ENCODE measurements at regions not wholly inside any gene's neighbourhood (a gene's known extent, or its start where the extent isn't known, plus 50 kb on each side); places are given as distances from the start of the nearest gene placed in this dataset.

DNA sequence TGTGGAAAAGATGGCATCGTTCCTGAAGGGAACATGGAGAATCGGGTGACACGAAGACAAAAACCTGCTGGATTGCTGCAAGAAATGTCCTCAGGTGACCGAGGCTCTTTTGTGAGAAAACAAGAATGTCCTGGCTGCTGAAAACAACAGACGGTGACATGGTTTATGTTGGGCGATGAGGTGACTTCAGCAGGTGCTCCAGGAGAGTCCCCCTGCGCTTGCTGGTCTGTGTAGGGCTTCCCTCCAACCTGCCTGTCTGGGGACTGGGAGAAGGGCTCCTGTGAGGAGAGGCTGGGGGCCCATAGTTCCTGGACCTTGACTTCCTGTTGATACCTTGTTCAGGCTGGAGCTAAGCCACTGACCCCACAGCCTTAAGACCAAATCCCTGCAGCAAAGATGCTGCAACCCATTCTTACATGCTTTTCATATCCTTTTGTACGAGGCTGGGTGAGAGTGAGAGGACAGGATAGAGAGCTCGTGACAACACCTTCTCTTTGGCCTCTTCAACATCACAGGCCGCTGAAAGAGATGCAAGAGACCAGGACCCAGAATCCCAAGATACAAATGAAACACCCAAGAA is 134.8 kb downstream of the CD83 start:
- H3K36me3 ChIP-seq (ENCODE audit: control insufficient read depth, insufficient read depth, low read length) = no peaks in the 10 kb centered on the region
- Mint-ChIP-seq H3K27ac (ENCODE audit: unreplicated experiment) (no peak overlapping the region), H3K36me3 (ENCODE audit: insufficient read depth, unreplicated experiment) (no peaks in the 10 kb centered on the region), H3K27me3 (ENCODE audit: insufficient read depth, unreplicated experiment) (no peaks in the 10 kb centered on the region), H3K4me3 (ENCODE audit: unreplicated experiment) (no peak overlapping the region), H3K4me1 (ENCODE audit: low read depth, unreplicated experiment) (no peaks in the 10 kb centered on the region), H3K9me3 (ENCODE audit: unreplicated experiment) (no peaks in the 10 kb centered on the region)
- BruUV-seq (replicated peaks) = no TSS peak
- CTCF ChIA-PET = no interaction called here
- POLR2A ChIA-PET = no interaction called here
- no peak for TF ChIP-seq CTCF (IDR thresholded peaks at IDR 0.05; ENCODE audit: insufficient read depth in 1 of 2, low read depth in 1 of 2, low read length in 1 of 2, severe bottlenecking in 1 of 2, unreplicated experiment in 1 of 2)
- DNase-seq = no peak
- intact Hi-C loops (cut with micrococcal nuclease; ENCODE audit: unreplicated experiment) = no loop called here
- H3K4me3 ChIP-seq (ENCODE audit: low read depth, low read length) = no peak overlapping the region
- H3K27me3 ChIP-seq (replicated peaks; ENCODE audit: control insufficient read depth, insufficient read depth, low read length) = no peaks in the 10 kb centered on the region
- H3K9me3 ChIP-seq = no peaks in the 10 kb centered on the region
- H3K4me1 ChIP-seq = no peaks in the 10 kb centered on the region

DNA sequence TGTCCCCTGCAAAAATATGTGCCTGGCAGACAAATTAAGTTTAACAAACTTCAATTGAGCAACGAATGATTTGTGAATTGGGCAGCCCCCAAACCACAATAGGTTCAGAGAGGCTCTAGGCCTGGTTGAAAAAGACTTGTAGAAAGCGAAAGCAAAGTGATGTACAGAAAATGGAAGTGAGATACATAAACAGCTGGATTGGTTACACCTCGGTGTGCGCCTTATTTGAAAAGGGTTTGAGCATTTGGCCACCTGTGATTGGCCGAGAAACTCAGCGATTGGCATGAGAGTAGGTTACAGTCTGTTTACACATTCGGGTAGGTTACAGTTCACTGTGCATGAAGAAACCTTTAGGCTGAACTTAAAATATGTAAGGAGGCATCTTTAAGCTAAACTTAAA is 136.9 kb downstream of the CD83 start:
- Histone ChIP-seq H3K27me3 (replicated peaks; ENCODE audit: control insufficient read depth, insufficient read depth, low read length) (no peaks in the 10 kb centered on the region), H3K4me1 (no peaks in the 10 kb centered on the region), H3K4me3 (ENCODE audit: low read depth, low read length) (no peak overlapping the region), H3K9me3 (no peaks in the 10 kb centered on the region), H3K36me3 (ENCODE audit: control insufficient read depth, insufficient read depth, low read length) (no peaks in the 10 kb centered on the region)
- ChIA-PET POLR2A (no interaction called here), CTCF (no interaction called here)
- intact Hi-C loops (cut with micrococcal nuclease; ENCODE audit: unreplicated experiment) = no loop called here
- Mint-ChIP-seq H3K9me3 (ENCODE audit: unreplicated experiment) (no peaks in the 10 kb centered on the region), H3K27me3 (ENCODE audit: insufficient read depth, unreplicated experiment) (no peaks in the 10 kb centered on the region), H3K27ac (ENCODE audit: unreplicated experiment) (no peak overlapping the region), H3K36me3 (ENCODE audit: insufficient read depth, unreplicated experiment) (no peaks in the 10 kb centered on the region), H3K4me1 (ENCODE audit: low read depth, unreplicated experiment) (no peaks in the 10 kb centered on the region), H3K4me3 (ENCODE audit: unreplicated experiment) (no peak overlapping the region)
- BruUV-seq (replicated peaks) = no TSS peak
- DNase-seq = no peak
- TF ChIP-seq CTCF (IDR thresholded peaks at IDR 0.05; ENCODE audit: insufficient read depth in 1 of 2, low read depth in 1 of 2, low read length in 1 of 2, severe bottlenecking in 1 of 2, unreplicated experiment in 1 of 2) = no peak

DNA sequence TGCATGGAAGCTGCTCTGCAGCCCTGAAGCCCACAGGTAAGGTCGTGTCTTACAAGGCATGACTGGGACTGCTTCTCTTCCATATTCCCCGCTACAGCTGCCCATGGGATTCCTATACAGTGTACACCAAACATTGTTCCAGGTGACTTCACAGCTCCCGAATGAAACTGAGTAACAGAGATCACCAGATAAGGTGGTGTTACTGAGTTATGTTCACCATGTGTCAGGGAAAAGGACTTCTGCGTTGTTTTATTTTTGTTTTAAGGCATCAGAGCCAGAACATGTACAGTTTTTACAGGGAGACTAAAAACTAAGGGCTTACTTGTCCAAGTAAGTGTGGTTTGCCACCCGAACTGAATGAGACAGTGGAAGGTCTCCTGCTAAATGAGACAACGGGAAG is 138.3 kb downstream of the CD83 start:
- POLR2A ChIA-PET = no interaction called here
- H3K4me1 ChIP-seq = no peaks in the 10 kb centered on the region

More for the DNA sequence above, 138.3 kb downstream of the CD83 start:
- Histone ChIP-seq H3K9me3 (0 out of 2 replicates have a peak, but pooled peaks cover 3% of the 10 kb centered on the region), H3K4me3 (ENCODE audit: low read depth, low read length) (no peak overlapping the region), H3K27me3 (replicated peaks; ENCODE audit: control insufficient read depth, insufficient read depth, low read length) (no peaks in the 10 kb centered on the region), H3K36me3 (ENCODE audit: control insufficient read depth, insufficient read depth, low read length) (no peaks in the 10 kb centered on the region)
- Mint-ChIP-seq H3K36me3 (ENCODE audit: insufficient read depth, unreplicated experiment) (no peaks in the 10 kb centered on the region), H3K4me3 (ENCODE audit: unreplicated experiment) (no peak overlapping the region), H3K27ac (ENCODE audit: unreplicated experiment) (no peak overlapping the region), H3K4me1 (ENCODE audit: low read depth, unreplicated experiment) (no peaks in the 10 kb centered on the region), H3K9me3 (ENCODE audit: unreplicated experiment) (peaks cover 6% of the 10 kb centered on the region), H3K27me3 (ENCODE audit: insufficient read depth, unreplicated experiment) (no peaks in the 10 kb centered on the region)
- no peak for DNase-seq
- CTCF ChIA-PET = interaction anchor here (0.6 kb wide), 1 partner anchor 1147 kb away, joined by 4 read pairs; no protein-coding TSS in a partner anchor
- no TSS peak for BruUV-seq (replicated peaks)
- intact Hi-C loops (cut with micrococcal nuclease; ENCODE audit: unreplicated experiment) = no loop called here
- no peak for TF ChIP-seq CTCF (IDR thresholded peaks at IDR 0.05; ENCODE audit: insufficient read depth in 1 of 2, low read depth in 1 of 2, low read length in 1 of 2, severe bottlenecking in 1 of 2, unreplicated experiment in 1 of 2)

Measured in Caco-2 (cell line).